HS-5 (cell line): ENCODE measurements at regions not wholly inside any gene's neighbourhood (a gene's known extent, or its start where the extent isn't known, plus 50 kb on each side); places are given as distances from the start of the nearest gene placed in this dataset.

Experiments
- DNase-seq: peaks from one replicate; pipeline ENCODE4 v3.0.0-alpha.2; 2012; ENCODE audit warnings: low read depth

DNA sequence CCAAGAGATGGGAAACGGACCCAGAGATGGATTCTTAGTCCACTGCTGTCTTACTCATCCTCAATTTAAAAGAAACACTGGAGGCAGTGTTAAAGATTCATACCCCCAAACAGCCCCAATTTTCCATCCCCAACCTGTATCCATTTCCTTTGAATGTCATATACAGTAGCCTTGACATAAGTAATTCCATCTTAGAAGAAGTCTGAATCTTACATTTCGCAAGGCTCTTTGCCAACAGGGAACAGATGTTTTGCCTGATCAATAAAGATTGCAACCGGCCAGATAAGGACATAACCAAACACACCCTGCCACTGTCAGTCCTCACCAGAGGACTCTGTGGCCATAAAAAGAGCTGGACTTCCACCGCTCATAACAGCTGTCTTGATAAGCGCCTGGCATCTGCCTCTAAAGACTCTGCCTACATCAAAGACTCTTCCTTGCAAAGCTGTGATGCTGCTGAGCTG is 59.0 kb upstream of the MED9 start:
- no peak for DNase-seq

DNA sequence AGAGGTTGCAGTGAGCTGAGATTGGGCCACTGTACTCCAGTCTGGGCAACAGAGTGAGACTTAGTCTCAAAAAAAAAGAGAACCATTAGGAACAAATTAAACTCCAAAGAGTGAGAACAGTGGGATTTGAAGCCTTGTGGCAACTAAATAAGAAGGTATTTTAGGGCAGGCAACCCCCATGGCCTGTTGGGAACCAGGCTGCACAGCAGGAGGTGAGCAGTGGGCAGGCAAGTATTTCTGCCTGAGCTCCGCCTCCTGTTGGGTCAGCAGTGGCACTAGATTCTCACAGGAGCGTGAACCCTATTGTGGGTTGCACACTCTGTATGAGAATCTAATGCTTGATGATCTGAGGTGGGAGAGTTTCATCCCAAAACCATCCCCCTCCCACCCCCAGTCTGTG is 57.6 kb upstream of the MED9 start:
- no peak for DNase-seq

DNA sequence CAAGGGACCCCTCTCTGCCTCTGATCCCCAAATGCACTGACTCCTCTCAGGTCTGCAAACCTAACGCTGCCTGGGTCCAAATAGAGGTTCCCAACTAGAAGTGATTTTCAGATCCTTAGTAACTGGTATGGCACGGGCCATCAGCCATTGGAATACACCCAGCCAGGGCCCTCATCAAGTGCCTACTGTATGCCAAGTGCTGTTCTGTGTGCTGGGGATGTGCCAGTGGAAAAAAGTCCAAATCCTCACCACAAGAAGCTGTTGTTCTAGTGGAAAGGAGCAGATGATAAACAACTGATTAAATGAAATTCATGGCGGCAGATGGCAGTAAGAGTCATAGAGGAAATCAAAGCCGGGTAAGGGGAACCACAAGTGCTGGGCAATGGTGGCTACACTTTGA is 57.2 kb upstream of the MED9 start:
- DNase-seq = no peak

DNA sequence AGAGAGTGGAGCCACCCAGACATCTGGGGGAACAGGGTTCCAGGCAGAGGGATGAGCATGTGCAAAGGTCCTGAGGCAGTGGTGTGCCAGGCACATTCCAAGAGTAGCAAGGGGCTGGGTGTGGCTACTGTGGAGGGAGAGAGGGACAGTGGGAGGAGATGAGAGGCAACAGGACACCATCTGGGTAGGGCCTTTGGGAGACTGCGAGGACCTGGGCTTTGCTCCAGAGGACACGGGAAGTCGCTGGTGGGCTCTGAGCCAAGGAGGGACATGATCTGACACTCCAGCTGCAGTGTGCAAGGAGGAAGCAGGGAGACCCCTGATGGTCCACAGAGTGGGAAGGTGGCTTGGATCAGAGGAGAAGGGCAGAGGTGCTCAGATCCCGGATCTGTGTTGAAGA is 56.7 kb upstream of the MED9 start:
- no peak for DNase-seq

DNA sequence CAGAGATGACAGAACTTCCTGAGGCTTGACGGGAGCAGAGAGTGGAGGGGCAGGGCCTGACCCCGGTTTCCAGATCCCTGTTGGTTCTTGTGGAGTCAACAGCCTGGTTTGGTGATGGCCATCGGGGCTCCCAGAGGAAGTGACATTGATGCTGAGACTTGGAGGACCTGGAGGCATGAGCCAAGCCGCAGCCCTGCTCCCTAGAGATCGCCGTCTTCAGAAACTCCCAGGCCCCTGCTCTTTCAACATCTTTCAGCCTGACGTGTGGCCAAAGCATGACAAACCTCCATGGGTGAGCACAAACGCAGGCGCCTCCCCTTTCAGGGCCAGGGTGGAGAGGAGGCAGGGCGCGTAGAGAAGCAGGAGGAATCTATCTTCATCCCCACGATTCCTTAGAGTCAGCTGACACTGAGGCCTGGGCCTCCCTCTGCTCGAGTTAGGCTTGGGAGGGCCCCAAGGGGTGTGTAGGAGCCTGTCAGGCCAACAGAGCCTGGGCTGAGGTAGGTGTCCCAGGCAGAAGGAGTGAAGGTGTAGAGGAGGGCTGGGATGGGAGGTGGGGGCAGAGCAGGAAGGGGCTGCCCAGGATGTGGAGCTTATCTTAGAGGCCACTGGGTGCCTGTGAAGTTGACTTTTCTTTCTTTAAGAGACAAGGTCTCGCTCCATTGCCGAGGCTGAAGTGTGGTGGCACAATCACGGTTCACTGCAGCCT is 56.1 kb upstream of the MED9 start:
- DNase-seq = no peak

DNA sequence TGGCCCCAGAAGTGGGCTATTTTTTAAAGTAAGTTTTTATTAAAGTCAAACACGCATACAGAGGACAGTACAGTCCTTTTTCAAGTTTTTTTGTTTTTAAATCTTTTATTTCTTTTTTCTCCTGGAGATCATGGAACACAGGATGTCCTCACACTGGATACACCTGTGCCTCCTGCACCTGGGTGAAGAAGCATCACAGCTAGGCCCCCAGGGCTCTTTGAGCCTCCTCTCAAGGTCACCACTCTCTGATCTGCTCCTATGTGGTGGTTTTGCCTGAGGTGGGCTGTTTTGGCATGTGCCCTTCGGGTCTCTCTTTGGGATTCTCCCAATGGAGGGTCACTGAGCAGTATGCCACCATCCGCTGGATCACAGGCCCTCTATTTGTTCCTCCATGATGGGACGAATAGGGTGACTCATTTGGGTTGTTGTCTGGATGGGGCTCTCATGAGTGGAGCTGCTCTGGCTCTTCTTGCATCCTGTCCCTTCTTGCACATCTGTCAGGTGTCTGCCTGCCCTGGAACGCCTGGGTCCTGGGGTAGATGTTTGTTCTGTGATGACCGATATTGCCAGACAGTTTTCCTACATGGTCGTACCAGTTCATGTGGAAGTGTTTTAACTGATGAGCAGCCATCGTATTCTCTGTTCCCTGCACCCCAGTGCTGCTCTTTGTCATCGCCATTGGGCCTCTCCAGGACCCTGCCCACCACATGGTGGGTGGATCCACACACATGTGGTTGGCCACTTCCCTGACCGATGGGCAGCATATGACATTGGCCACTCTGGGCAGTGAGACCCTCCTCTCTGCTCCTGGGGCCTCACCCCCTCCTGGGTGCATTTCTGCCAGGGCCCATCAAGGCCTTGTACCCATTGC is 55.2 kb upstream of the MED9 start:
- no peak for DNase-seq

DNA sequence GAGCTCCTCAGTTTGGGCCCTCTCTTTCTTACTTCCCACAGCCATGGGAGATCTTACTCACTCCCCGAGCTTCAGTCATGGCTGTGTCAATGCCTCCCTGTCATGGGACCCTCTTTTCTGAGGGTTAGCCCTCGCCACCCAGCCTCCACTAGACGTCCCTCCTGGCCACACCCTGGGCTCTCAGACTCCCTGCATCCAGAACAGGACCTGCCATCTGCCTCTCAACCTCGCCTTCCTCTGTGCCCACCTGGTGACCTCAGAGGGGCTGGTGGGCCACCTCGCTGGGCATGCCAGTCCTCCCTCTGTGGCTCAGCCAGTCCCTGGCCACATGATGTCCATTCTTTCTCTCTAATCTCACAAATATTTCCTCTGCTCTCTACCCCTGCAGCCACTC is 54.6 kb upstream of the MED9 start:
- no peak for DNase-seq

DNA sequence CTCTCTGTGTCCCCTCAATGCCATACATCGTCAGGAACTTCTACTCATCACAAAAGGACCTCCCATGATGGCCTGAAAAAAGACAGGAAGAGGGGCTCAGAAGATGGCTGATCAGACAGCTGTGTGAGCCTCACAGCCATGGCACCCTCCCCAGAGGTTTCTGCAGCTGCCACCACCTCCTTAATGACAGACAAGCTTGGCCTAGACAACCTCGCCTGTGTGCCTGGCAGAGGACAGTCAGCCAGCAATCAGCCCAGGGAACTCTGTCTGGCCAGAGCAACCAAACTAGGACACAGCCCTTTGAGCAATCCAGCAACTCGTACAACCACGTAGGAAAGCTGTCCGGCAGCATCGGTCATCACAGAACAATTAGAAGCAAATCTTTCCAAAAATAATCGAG is 54.2 kb upstream of the MED9 start:
- DNase-seq = no peak

DNA sequence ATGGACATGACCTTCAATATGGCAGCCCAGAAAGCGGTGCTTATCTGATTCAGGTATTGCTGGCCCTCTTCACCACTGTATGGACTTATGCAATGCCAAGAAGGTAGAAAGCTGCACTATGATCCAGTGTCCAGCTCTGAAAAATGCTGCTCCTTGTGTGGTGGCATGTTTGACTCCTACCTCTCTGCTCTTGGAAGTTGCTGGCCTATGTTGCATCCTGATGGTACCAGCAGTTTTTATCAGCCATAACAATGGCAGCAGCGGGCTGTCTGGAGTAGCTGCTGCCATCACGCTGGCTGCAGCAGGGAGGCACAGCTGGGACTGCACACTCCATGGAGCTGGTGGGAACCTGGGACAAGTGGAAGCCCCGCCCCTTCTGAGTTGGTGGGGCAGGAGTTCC is 53.1 kb upstream of the MED9 start:
- no peak for DNase-seq

DNA sequence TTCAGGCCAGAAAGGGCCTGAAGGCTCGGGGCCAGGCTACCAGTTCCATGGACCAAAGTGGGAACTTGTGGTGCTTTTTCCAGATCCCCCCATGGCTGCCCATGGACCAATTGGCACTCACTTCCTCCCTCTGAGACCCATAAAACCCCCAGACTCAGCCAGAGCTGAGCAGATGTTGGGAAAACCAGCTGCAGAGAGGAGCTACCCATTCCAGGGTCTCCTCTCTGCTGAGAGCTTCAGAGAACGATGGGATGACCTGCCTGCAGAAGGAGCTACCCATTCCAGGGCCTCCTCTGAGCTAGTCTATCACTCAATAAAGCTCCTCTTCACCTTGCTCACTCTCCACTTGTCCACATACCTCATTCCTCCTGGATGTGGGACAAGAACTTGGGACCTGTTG is 52.2 kb upstream of the MED9 start:
- no peak for DNase-seq

DNA sequence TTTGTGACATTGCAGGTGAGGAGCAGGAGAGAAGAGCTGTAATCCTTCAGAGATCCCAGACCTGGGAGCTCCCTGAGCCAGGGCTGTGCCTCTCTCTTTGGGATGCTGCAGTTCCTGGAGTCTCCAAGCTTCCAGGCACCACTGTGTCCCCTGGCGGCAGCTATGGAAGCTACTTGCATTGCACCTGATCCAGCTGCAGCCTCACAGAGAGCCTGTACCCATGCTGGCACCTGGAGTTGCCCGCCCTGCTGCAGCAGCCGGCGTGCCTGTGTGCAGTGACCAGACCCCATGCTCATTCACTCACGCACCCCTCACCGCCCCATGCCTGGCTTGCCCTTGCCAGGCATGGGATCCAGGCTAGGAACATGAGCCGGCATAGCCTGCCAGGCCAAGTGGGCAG is 51.8 kb upstream of the MED9 start:
- no peak for DNase-seq

DNA sequence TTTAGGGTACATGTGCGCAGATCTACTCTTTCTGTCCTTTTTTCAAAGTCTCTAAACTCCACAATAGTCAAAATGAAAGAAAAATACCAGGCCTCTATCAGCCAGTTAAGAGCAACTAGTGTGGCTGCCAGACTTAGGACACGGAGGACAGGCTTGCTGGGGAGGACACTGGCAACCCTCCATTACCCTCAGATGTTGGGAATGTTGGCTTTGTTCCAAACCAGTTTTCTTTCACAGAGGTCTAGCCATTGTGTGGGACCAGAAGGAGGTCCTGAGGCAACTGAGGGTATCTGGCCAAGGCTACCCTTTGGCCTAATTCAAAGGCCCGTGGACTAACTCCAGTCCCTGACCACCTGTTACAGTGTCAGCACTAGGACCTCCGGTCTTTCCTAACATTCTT is 51.2 kb upstream of the MED9 start:
- no peak for DNase-seq

DNA sequence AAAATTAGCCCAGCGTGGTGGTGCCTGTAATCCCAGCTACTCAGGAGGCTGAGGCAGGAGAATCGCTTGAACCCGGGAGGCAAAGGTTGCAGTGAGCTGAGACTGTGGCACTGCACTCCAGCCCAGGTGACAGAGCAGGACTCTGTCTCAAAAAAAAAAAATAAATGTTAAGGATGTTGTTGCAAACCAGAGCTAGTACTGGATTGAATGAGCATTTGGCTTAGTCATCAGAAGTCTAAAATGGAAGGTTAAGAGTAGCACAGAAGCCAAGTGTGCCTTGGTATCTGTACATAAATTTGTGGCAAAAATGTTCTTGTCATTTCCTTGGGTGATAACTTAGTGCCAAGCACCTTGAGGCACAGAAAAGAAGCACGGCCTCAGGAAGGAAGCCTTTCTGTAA is 50.6 kb upstream of the MED9 start:
- DNase-seq = no peak
